GM18858 (cell line): ENCODE measurements at regions not wholly inside any gene's neighbourhood (a gene's known extent, or its start where the extent isn't known, plus 50 kb on each side); places are given as distances from the start of the nearest gene placed in this dataset.
"Not testable (repeated sequence)": the region's sequence is repeated elsewhere in the genome, so short reads cannot be mapped to it uniquely, and the experiment has no call there.

Experiments
- ATAC-seq: cut with Tn5 transposase; IDR thresholded peaks from one replicate; pipeline ENCODE4 v1.9.1; 2021; ENCODE audit not compliant: unreplicated experiment

DNA sequence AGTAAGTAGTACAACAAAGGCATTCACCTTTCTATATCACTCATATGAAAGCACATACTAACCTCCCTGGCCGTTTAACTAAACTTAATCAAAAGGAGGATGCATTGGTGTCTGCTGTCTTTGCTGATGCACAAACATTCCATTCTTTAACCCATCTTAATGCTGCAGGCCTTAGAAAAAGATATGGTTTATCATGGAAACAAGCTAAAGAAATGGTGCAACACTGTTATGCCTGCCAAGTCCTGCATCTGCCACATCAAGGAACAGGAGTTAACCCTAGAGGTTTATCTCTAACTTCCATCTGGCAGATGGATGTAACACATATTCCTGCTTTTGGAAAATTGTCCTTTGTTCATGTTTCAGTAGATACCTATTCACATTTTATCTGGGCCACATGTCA lies 296.5 kb upstream of the DKK2 start:
- not testable (repeated sequence) for ATAC-seq

DNA sequence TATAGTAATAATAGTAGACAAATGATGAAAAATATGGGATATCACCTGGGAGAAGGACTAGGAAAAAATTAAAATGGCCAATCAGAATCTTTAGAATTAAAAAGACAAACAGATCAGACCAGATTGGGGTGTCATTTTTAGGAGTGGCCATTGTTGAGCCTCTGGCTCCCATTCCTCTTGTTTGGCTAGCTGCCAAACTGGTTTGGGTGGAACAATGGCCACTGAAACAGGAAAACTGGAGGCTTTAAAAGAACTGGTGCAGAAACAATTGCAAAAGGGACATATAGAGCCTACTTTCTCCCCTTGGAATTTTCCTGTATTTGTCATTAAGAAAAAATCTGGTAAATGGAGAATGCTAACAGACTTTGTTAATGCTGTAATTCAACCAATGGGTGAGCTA lies 294.8 kb upstream of the DKK2 start:
- no peak for ATAC-seq

DNA sequence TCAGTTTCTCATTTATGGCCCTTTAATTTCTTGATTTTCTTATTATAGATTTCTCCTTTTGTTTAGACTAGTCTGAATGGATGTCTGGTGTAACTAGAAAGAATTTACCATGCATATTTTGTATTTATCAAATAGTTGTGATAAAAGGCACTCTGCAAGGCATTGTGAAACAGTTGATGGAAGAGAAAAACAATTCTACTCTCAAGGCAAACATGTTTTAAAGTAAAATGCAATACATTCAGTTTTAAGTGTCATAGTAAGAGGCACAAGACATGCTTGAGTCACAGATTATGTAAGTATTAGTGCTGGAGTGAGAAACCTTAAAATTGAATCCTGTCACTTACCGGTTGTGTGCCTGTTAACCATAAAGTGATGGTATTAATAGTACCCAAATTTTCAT lies 283.3 kb upstream of the DKK2 start:
- no peak for ATAC-seq

DNA sequence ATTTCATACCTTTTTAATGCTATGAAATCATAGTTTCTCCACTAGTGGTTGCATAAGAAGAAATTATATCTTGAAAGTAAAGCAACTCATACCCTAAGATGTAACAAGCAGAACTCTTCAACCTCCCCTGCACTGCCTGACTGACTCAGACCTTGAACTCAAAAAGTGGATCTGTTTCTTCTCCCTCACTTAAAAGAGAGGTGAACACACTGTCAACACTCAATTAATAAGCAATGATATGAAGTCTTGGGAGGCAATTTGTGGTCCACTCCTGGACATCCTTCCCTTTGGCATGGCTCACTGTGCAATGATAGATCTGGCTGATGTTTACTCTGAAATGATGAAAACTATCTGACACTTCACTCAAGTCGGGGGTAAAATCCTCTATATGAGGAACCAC lies 282.0 kb upstream of the DKK2 start:
- no peak for ATAC-seq

DNA sequence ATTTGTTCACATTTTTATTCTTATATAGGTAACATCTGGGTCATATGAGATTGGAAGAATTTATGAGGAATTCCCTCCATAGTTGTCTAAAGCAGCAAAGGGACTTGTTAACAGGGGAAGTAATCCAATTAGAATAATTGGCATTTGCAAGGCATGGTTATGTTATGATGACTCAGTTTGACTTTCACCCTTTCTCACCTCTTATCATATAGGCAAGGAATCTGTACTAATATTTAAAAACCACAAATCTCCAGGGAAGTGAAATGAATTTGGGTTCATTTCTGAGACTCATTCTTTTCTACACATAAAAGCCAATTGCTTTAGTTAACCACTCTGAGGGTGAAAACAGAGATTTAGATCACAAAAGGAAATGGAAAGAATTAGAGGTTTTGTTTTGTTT lies 281.5 kb upstream of the DKK2 start:
- ATAC-seq, result no peak

DNA sequence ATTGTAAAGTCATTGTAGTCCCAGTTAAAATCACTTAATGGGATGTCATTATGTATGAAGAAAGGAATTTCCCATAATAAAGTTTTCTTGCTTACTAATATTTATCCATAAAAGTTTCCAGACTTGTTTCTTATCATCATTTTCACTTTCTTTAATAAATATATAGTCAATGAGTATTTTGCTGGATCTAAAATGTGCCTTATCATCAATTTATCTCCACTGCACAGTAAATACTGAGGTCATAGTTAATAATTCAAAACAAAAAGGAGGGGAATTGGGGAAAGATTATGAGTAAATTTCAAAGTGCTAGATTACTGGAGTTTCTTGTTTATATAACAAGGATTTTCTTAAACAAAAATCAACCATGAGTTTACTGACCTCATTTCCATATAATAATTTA lies 279.5 kb upstream of the DKK2 start:
- ATAC-seq, result no peak

DNA sequence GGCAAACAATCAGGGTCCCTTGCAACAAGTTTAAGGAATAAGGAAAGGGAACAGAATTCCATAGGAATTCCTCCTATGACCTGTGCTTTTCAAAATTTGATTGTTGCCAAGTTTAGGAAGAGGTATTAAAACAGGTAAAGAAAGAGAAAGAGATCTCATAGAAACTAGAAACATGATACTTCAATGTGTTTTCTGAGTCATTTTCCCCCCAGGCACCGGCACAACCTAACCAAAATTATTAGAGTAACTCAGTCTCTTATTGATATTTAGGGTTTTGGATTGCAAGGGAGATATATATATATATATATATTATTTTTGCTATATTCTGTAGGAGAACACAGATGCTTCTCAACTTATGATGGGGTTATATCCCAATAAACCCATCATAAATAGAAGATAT lies 278.0 kb upstream of the DKK2 start:
- no peak for ATAC-seq

DNA sequence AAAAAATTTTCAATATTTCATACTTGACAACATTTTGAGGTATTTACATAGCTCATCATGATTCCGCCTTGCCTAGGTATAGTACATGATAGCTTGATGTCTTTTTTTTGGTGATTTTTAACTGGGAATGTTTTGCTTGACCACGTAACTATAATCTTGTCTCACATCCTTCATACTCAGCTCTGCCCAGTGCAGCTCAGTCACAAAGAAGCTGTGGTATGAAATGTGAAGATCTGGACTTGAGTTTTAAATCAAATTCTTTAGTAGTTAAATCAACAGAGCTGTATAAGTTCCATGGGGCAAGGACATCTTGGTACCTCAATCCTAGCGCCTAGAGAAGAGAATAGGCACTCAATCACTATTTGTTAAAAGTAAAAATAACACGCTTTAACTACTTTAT lies 276.3 kb upstream of the DKK2 start:
- no peak for ATAC-seq

DNA sequence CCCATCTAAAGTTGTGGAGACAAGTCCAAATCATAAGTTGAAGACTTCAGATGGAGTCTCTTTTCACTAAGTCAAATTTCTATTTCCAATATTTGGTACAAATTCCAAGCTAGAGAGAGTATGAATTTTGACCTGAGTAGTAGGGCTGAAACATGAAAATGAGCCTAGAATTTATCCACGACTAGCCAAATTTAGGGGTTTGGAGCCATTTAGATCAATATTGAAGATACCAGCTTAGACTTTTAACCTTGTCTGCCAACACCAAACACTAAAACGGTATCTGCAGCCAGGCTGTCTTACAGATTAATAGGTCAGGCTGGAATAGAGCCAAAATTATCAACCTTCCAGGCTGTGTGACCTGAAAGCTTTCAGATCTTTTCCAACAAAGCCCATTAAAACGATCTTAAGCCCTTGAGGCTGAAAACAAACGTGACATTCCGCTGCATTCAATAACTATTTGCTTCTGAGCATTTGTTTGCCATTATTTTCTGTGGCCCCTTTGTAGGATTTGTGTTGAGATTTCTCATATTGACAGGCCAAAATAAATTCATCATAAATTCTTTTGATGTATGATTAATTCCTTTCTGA lies 268.7 kb upstream of the DKK2 start:
- ATAC-seq, result no peak

DNA sequence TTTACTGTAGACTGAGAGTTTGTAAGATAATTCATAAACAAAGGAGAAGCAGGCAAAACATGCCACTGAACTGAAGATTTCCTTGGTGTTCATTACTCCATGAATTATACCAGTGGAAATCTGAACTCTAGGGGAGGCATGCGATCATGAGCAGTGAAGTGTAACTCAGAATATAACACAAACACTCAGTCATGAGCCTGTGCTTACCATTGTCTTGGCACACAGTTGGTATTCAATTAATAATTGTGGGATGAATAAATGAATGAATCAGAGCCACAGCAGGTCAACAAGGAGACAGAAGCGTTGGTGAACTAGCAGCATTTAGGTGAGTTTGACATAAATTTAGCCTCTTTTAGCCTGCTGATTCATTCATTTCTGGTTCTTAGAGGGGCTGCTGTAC lies 263.5 kb upstream of the DKK2 start:
- no peak for ATAC-seq

DNA sequence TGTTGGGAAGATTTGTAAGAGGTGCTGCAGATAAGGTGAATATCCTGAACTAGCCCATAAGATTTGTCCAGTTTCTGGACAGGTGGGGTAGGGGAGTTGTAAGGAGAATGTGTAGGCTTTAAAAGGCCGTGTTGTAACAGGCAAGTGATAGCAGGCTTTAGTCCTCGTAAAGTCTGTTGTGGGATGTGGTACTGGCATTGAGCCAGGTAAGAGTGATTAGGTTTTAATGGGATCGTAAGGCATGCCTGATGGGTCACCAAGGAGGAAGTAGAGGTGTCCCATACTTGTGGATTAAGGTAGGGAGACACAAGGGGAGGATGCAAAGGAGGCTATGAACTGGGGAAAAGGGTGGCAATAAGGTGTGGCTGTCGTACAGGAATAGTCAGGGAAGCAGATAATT lies 256.9 kb upstream of the DKK2 start:
- no peak for ATAC-seq

DNA sequence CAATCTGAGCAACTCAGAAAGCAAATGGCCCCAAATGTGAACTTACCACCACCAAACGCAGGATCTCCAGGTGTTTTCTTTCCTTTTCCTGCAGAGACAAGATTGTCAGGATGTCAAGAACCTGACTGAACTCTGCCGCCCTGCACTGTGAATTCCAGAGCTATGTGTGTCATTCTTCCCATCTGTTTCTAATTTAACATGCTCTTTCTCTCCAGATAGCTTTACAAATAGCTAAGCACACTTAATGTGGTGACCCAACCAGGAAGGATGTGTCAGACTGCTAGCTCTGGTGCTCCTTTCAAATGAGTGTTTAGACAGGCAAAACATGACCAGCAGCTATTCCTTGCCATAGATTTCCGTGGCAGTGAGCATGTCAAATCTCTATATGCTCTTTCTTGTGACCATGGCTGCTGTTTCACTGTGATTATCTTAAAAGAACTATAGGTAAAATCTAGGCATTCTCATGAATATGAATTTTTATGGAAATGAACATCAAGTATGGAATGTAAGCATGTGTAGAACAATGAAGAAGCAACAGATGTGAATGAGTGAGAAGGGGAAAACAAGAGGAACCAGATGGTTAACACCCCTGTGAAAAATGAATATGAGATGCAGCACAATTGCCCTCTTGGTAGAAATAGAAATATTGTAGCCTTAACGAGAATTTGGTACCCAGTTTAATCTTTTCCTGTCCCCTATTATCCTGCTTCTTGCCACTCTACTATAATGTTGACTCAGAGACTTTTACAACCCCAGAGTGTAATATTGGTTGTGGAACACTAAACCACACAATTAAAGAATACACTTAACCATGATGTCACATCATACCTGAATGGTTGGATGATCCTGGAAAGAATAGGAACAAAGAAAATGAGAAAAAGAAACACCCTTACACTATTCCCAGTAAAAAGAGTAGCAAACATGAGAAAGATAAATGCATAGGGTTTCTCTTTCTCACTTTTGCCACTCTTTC lies 247.8 kb upstream of the DKK2 start:
- no peak for ATAC-seq

DNA sequence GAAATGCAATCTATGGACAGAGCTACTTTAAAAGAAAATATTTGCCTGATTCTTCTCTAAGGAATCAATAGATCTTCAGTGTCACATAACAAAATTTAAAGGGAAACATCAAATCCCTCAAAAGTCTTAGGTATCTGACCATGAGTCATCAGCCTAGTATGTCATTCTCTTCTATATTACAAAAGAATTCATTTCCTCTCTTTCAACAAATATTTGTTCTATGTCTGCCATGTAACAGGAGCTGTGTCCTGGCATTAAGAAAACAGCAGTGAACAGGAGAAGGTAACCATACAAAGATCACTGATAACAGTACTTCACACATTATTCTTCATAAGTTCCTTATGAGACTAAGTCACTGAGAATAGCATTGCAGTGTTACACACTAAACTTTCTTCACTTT lies 243.6 kb upstream of the DKK2 start:
- ATAC-seq, result no peak

DNA sequence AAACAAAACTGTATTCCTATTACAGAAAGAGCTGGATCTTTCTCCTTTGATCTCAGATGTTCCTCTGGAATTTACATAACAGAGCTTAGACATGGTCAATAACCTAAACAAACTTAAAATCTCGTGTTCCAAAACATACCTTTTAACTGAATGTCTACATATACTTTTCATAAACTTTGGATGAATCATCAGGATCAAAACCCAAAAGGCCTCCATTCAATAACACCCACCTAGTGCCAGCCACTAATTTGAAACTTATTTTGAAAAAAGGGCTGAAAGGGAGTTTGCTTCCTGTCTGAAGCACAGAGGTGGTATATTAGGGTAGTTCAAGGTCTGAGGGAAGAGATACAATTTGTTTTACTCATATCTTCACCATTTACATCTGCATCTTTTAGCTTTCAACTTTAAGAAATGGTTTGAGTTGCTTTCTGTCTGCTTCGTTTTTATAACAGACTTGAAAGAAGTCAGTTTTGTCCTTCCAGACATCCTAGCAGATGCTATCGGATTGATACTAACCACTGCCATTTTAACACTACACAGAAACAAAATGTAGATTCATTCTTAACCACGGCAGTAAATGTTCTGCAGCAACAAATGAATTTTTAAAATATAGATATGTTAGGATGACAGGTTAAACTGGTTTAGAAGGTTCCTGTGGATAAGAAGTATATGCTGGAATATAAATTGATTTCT lies 242.8 kb upstream of the DKK2 start:
- ATAC-seq, result no peak

DNA sequence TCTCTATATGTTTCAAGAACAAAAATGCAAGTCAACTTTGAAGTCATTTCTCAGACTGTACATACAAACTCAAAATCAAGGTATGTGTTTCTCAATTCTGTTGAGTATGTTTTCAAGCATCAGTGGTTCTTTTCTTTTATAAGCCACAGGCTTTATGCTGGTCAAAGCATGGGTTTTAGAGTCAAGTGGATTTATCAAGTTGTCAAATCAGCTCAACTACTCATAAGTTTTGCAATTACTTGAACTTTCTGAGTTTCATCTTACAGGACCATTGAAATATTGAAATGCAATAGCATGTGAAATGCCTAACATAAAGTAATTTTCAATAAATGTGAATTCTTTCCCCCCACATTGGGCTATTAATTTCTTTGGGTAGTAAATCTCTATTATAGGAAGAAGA lies 239.9 kb upstream of the DKK2 start:
- no peak for ATAC-seq

DNA sequence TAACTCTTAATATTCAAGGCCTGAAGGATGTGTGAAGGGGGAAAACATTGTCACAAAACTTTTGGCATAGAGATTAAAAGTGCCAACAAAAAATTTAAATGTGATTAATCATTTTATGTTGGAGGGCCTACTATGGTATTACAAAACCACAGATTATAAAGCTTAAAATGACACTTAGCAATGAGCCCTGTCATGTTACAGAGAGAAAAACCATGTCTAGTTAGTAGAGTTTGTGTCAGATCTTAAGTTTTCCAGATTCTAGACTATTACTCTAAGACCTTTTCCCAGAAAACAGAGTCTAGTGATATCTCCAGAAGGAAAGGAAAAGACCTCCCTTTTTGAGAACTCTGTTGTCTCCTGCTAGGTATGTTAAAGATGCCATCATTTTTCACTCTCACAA lies 239.1 kb upstream of the DKK2 start:
- ATAC-seq, result no peak

DNA sequence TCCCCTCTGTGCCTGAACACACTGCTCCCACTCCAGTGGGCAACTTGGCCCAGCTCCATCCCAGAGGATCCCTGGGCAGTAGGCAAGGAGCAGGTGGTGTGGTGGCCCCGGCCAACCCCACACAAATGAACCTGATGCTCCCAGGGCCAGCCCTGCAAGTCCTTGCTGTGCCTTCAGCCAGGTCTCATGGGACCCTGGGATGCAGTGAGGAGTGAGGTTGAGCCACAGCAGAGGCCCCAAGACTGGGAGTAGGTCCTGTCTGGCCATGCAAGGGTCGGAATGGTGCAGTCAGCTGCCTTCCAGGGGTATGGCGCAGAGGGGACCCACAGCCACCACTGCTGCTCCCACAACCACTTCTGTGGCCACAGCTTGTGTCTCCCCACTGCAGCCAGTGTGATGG lies 234.5 kb upstream of the DKK2 start:
- ATAC-seq, result no peak

DNA sequence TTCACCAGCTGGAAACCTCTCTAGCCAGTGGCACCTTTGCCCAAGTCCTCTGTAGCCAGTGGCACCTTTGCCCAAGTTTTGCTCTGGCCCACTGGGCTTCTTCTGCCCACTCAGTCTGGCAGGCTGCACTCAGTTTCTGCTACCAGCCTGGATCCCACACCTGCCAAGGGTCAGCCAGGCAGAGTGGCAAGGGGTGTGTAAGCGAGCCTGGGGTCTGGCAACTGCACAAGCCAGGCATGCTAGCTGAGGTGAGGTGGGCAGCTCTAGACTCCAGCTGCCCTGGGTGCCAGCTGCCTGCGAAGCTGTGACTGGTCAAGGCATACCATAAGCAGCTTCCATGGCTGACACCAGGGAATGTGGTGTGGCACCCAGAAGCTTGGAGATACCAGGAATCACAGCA lies 233.1 kb upstream of the DKK2 start:
- no peak for ATAC-seq

DNA sequence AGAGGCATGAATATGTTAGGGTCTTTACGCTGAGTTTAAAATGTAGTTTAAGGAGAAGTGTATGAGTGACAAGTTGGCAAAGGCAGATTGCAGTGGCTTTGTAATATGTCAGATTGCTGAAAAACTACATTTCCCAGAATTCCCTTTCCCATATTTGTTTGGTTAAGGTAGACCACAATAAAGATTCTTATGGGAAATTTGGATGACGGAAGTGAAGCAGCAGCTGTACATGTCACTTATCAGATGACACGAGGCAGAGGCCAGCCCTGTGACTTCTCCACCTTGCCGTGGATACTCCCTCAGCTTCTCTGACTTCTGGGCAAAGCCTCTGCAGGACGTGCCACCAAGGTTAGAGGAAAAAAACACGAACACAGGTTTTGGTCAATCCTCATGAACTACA lies 229.7 kb upstream of the DKK2 start:
- ATAC-seq, result no peak

DNA sequence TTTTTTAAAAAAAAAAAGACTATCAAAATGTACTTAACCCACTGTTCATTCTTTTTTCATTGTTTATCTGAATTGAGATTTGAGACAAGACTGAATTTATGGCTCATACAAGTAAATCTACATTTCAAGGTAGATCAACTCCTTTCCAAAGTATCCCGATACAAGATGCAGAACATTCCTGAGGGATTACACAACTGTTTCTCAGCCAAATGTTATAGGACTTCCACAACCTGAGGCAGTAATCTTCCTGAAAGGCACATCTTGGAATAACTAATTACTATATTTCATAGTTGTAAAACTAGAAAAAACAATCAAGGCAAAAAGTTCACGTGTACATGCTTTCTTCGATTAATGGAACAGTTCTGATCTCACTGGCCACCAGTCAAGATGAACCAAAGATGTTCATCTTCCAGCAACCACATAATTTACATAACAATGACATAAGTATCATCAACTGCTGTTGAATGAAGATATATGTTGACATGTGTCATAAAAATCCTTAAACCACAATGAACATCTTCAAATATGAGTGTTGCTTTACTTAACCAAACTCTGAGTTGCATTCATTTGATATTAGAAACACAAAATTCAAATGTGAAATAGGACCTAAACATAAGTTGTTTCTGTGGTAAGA lies 225.2 kb upstream of the DKK2 start:
- ATAC-seq, result no peak

DNA sequence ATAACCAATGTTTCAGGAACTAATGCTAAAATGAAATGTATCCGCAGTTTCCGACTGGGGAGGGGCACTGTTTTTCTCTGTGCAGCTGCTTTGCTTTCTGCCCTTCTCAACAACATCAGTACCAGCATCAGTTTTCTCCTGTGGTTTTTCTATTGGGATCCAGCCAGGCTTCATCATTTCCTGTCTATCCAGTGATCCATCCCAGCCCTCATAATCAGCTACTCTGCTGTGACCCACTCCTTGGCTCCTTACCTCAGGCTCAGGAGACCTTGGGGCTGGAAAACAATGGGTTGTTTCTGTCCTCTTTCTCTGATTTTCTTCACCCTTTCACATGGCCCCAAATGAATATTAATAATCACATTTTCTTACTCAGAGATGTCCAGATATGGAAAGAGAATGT lies 222.2 kb upstream of the DKK2 start:
- no peak for ATAC-seq

DNA sequence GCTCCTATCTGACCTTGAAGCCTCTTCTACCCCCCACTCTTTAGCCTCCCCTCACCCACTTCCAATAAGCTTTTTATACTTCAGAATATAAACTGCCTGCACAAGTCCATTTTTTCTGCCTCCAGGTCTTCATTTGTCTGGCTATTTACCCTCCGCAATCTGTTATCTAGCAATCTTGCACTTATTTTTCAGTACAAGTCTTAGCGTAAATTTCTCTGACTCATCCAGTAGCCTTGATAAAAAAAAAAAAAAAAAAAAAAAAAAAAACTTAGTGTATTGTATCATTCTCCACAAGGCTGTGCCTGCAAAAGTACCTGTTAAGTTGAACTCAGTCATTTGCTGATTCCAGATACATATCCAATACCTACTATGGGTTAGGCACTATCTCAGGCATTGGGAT lies 219.5 kb upstream of the DKK2 start:
- ATAC-seq, result no peak
